ENCODE measurements at regions not wholly inside any gene's neighbourhood (a gene's known extent, or its start where the extent isn't known, plus 50 kb on each side); places are given as distances from the start of the nearest gene placed in this dataset.
"Not testable (repeated sequence)": the region's sequence is repeated elsewhere in the genome, so short reads cannot be mapped to it uniquely, and the experiment has no call there.

GRCh38 chr1:2957329-2957728 lies 63.9 kb upstream of the ACTRT2 start:
- Histone ChIP-seq H3K27ac (no peak overlapping the region), H3K36me3 (ENCODE audit: insufficient read depth in 1 of 2, low read depth in 1 of 2) (no peaks in the 10 kb centered on the region), H3K27me3 (ENCODE audit: insufficient read depth in 3 of 3, low read length in 2 of 3) (peaks cover 0 to 3% (median 0%) of the 10 kb centered on the region in 3 donors), H3K9me3 (peaks cover 33% of the 10 kb centered on the region), H3K4me3 (no peak overlapping the region), H3K4me1 (no peaks in the 10 kb centered on the region)
- ATAC-seq (no peak), DNase-seq (no peak)
- intact Hi-C loops (cut with DNase I), result no loop called here
- TF ChIP-seq, protein P1, sequence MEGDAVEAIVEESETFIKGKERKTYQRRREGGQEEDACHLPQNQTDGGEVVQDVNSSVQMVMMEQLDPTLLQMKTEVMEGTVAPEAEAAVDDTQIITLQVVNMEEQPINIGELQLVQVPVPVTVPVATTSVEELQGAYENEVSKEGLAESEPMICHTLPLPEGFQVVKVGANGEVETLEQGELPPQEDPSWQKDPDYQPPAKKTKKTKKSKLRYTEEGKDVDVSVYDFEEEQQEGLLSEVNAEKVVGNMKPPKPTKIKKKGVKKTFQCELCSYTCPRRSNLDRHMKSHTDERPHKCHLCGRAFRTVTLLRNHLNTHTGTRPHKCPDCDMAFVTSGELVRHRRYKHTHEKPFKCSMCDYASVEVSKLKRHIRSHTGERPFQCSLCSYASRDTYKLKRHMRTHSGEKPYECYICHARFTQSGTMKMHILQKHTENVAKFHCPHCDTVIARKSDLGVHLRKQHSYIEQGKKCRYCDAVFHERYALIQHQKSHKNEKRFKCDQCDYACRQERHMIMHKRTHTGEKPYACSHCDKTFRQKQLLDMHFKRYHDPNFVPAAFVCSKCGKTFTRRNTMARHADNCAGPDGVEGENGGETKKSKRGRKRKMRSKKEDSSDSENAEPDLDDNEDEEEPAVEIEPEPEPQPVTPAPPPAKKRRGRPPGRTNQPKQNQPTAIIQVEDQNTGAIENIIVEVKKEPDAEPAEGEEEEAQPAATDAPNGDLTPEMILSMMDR (IDR thresholded peaks at IDR 0.05), result no peak

- H3K27me3 ChIP-seq (ENCODE audit: insufficient read depth in 3 of 3, low read length in 2 of 3); ATAC-seq; H3K27ac ChIP-seq; H3K36me3 ChIP-seq (ENCODE audit: insufficient read depth in 1 of 2, low read depth in 1 of 2); H3K4me3 ChIP-seq; intact Hi-C loops (cut with DNase I); H3K4me1 ChIP-seq: not testable (repeated sequence)
- 75 to 82% (median 80%) methylated on average over 14 to 21 of the region's 21 CpGs for WGBS, 3 donors
- peak in 1 of 2 donors; percentile 14 for DNase-seq
- H3K9me3 ChIP-seq, result peaks cover 23% of the 10 kb centered on the region
Measured at GRCh38 chr1:2959881-2960280, 61.4 kb upstream of the ACTRT2 start.

- no peaks in the 10 kb centered on the region for H3K36me3 ChIP-seq (ENCODE audit: insufficient read depth in 1 of 2, low read depth in 1 of 2)
- ATAC-seq (no peak), DNase-seq (peak in 1 of 2 donors; percentile 19)
- WGBS, 3 donors, result 89 to 93% (median 89%) methylated on average over 7 of the region's 7 CpGs
- peaks cover 23% of the 10 kb centered on the region for H3K9me3 ChIP-seq
- peaks cover 0 to 5% (median 0%) of the 10 kb centered on the region in 3 donors for H3K27me3 ChIP-seq (ENCODE audit: insufficient read depth in 3 of 3, low read length in 2 of 3)
- intact Hi-C loops (cut with DNase I), result no loop called here
- H3K4me1 ChIP-seq, result no peaks in the 10 kb centered on the region
- no peak overlapping the region for H3K4me3 ChIP-seq
- TF ChIP-seq, protein P1 (IDR thresholded peaks at IDR 0.05), result no peak
- no peak overlapping the region for H3K27ac ChIP-seq
Measured at GRCh38 chr1:2961081-2961480, 60.2 kb upstream of the ACTRT2 start.

GRCh38 chr1:2961661-2962060 lies 59.6 kb upstream of the ACTRT2 start:
- Histone ChIP-seq H3K27me3 (ENCODE audit: insufficient read depth in 3 of 3, low read length in 2 of 3) (peaks cover 0 to 5% (median 0%) of the 10 kb centered on the region in 3 donors), H3K36me3 (ENCODE audit: insufficient read depth in 1 of 2, low read depth in 1 of 2) (no peaks in the 10 kb centered on the region), H3K4me3 (no peak overlapping the region), H3K9me3 (peaks cover 21% of the 10 kb centered on the region), H3K4me1 (no peaks in the 10 kb centered on the region), H3K27ac (no peak overlapping the region)
- intact Hi-C loops (cut with DNase I), result no loop called here
- ATAC-seq (no peak), DNase-seq (no peak)
- TF ChIP-seq, protein P1 (IDR thresholded peaks at IDR 0.05), result no peak
- WGBS, 3 donors, result 84 to 87% (median 86%) methylated on average over 14 of the region's 14 CpGs

DNA sequence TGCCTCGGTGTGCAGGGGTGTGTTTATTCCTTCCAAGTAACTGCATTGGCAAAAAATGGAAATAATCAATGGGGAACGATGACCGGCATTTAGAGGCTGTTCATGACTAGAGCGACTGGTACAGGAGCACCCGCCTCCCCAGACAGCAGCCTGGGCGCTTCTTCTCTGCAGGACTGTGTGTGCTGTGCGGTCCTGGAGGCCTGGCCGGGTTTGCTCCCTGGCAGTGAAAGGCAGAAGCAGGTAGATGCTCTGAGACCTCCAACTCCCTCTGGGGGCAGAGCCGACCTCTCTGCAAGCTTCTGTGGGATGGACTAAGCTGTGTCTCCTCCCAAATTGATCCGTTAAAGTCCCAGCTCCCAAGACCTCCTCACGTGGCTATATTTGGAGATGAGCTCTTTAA lies 59.2 kb upstream of the ACTRT2 start:
- ATAC-seq, result no peak
- intact Hi-C loops (cut with DNase I), result no loop called here
- H3K27ac ChIP-seq, result no peak overlapping the region
- peaks cover 17% of the 10 kb centered on the region for H3K9me3 ChIP-seq
- peaks cover 0 to 5% (median 0%) of the 10 kb centered on the region in 3 donors for H3K27me3 ChIP-seq (ENCODE audit: insufficient read depth in 3 of 3, low read length in 2 of 3)
- whole genome bisulfite sequencing, 3 donors, result 72 to 77% (median 75%) methylated on average over 11 of the region's 11 CpGs
- DNase-seq, result no peak
- TF ChIP-seq, protein P1 (IDR thresholded peaks at IDR 0.05), result no peak
- no peak overlapping the region for H3K4me3 ChIP-seq
- no peaks in the 10 kb centered on the region for H3K36me3 ChIP-seq (ENCODE audit: insufficient read depth in 1 of 2, low read depth in 1 of 2)
- no peaks in the 10 kb centered on the region for H3K4me1 ChIP-seq
